Gastrocnemius medialis (tissue), 4 donors: ENCODE measurements at regions not wholly inside any gene's neighbourhood (a gene's known extent, or its start where the extent isn't known, plus 50 kb on each side); places are given as distances from the start of the nearest gene placed in this dataset.

ENCODE experiments used
- ATAC-seq, 2 donors: fragments of 150-250 bp; one replicate each; pipeline ENCODE4 v1.9.1; 2016
- DNase-seq, 2 donors: peaks; one replicate each; pipeline ENCODE4 v3.0.0-alpha.2; 2019
- H3K27ac ChIP-seq, 4 donors: fragments of 200-600 bp; sonication (generic); 1 replicate in 1 of 4; 2 replicates in 3 of 4; pipeline ENCODE4 v1.5.1; 2016 to 2018; ENCODE audit warnings: mild to moderate bottlenecking in 2 of 4, moderate library complexity in 1 of 4
- H3K27me3 ChIP-seq, 3 donors: fragments of 200-600 bp; sonication (generic) in 2 of 3; 1 replicate in 1 of 3; 2 replicates in 2 of 3; pipeline versions ENCODE4 v1.5.1 to v1.6.0; 2016 to 2019; ENCODE audit warnings: mild to moderate bottlenecking in 1 of 3, moderate library complexity in 1 of 3
- H3K36me3 ChIP-seq, 2 donors: fragments of 200-600 bp; sonication (generic) in 1 of 2; one replicate each; pipeline ENCODE4 v1.5.1; 2017 to 2018
- H3K4me1 ChIP-seq, 2 donors: fragments of 200-600 bp; sonication (generic) in 1 of 2; one replicate each; pipeline ENCODE4 v1.5.1; 2016 to 2017; ENCODE audit warnings: mild to moderate bottlenecking in 2 of 2
- H3K4me3 ChIP-seq, 4 donors: fragments of 200-600 bp; sonication (generic) in 3 of 4; 1 replicate in 1 of 4; 2 replicates in 3 of 4; pipeline ENCODE4 v1.5.1; 2016 to 2019; ENCODE audit warnings: mild to moderate bottlenecking in 2 of 4
- H3K9me3 ChIP-seq, 3 donors: fragments of 200-600 bp; sonication (generic) in 2 of 3; 1 replicate in 1 of 3; 2 replicates in 2 of 3; pipeline ENCODE4 v1.5.1; 2016 to 2019
- CTCF ChIP-seq, 5 experiments: fragments of 450-650 bp in 3 of 5; fragments of 200-600 bp in 2 of 5; sonication (generic) in 2 of 5; IDR thresholded peaks in 4 of 5; conservative IDR thresholded peaks in 1 of 5; 1 replicate in 4 of 5; 2 replicates in 1 of 5; pipeline ENCODE4 v1.5.1; 2016 to 2019; ENCODE audit warnings: antibody characterized with exemption in 5 of 5, mild to moderate bottlenecking in 3 of 5, moderate library complexity in 3 of 5
- POLR2A ChIP-seq, 2 donors: fragments of 450-650 bp; IDR thresholded peaks; one replicate each; pipeline ENCODE4 v1.6.1; 2017; ENCODE audit warnings: antibody characterized with exemption in 2 of 2, mild to moderate bottlenecking in 2 of 2, moderate library complexity in 2 of 2
- in situ Hi-C, 4 donors: fragments of 200-750 bp; cut with MboI; loops; one replicate each; pipeline versions ENCODE4 v1.15.0 to v1.8.0; 2017; ENCODE audit warnings: low sequenced_read_pairs in 4 of 4
- intact Hi-C: fragments of 100-400 bp; cut with DNase I; formaldehyde crosslinking; loops from one replicate; pipeline ENCODE4 v1.15.1; 2023; ENCODE audit warnings: low total_unique reads

- no peaks in the 10 kb centered on the region for H3K9me3 ChIP-seq
- DNase-seq (no peak), ATAC-seq (no peak)
- in situ Hi-C loops (no loop called here), intact Hi-C loops (no loop called here)
- H3K36me3 ChIP-seq = no peaks in the 10 kb centered on the region
- no peaks in the 10 kb centered on the region for H3K4me1 ChIP-seq
- no peak for TF ChIP-seq POLR2A (IDR thresholded peaks at IDR 0.05)
- no peak for TF ChIP-seq CTCF (IDR thresholded peaks at IDR 0.05 in 4 of 5, conservative IDR thresholded peaks at IDR 0.05 in 1 of 5)
- no peak overlapping the region for H3K27ac ChIP-seq
- H3K27me3 ChIP-seq = no peaks in the 10 kb centered on the region
- H3K4me3 ChIP-seq = no peak overlapping the region
Observed at GRCh38 chr6:19070520-19070919, 683.4 kb downstream of the RNF144B start.

GRCh38 chr6:19083801-19084200 is 696.7 kb downstream of the RNF144B start:
- in situ Hi-C loops = no loop called here
- ATAC-seq = no peak
- H3K36me3 ChIP-seq = no peaks in the 10 kb centered on the region
- no peaks in the 10 kb centered on the region for H3K9me3 ChIP-seq
- H3K4me1 ChIP-seq = no peaks in the 10 kb centered on the region
- intact Hi-C loops = no loop called here
- H3K4me3 ChIP-seq = no peak overlapping the region
- no peak overlapping the region for H3K27ac ChIP-seq
- no peaks in the 10 kb centered on the region for H3K27me3 ChIP-seq
- no peak for DNase-seq
- TF ChIP-seq CTCF (IDR thresholded peaks at IDR 0.05 in 4 of 5, conservative IDR thresholded peaks at IDR 0.05 in 1 of 5) (no peak), POLR2A (IDR thresholded peaks at IDR 0.05) (no peak)

- H3K27ac ChIP-seq = no peak overlapping the region
- no peaks in the 10 kb centered on the region for H3K9me3 ChIP-seq
- ATAC-seq (no peak), DNase-seq (no peak)
- H3K36me3 ChIP-seq = no peaks in the 10 kb centered on the region
- H3K27me3 ChIP-seq = no peaks in the 10 kb centered on the region
- H3K4me3 ChIP-seq = no peak overlapping the region
- H3K4me1 ChIP-seq = no peaks in the 10 kb centered on the region
- in situ Hi-C loops (no loop called here), intact Hi-C loops (no loop called here)
- TF ChIP-seq POLR2A (IDR thresholded peaks at IDR 0.05) (no peak), CTCF (IDR thresholded peaks at IDR 0.05 in 4 of 5, conservative IDR thresholded peaks at IDR 0.05 in 1 of 5) (no peak)
Observed at GRCh38 chr6:19086480-19086879, 699.3 kb downstream of the RNF144B start.

GRCh38 chr6:19087296-19087695 is 700.1 kb downstream of the RNF144B start:
- ATAC-seq (no peak), DNase-seq (no peak)
- no peak for TF ChIP-seq POLR2A (IDR thresholded peaks at IDR 0.05)
- TF ChIP-seq CTCF (IDR thresholded peaks at IDR 0.05 in 4 of 5, conservative IDR thresholded peaks at IDR 0.05 in 1 of 5) = no peak
- no peaks in the 10 kb centered on the region for H3K36me3 ChIP-seq
- H3K4me3 ChIP-seq = no peak overlapping the region
- H3K27me3 ChIP-seq = no peaks in the 10 kb centered on the region
- H3K9me3 ChIP-seq = no peaks in the 10 kb centered on the region
- in situ Hi-C loops = no loop called here
- H3K27ac ChIP-seq = no peak overlapping the region
- intact Hi-C loops = no loop called here
- no peaks in the 10 kb centered on the region for H3K4me1 ChIP-seq

- no peaks in the 10 kb centered on the region for H3K36me3 ChIP-seq
- H3K27me3 ChIP-seq = no peaks in the 10 kb centered on the region
- H3K9me3 ChIP-seq = no peaks in the 10 kb centered on the region
- H3K27ac ChIP-seq = no peak overlapping the region
- ATAC-seq (no peak), DNase-seq (no peak)
- in situ Hi-C loops = no loop called here
- TF ChIP-seq CTCF (IDR thresholded peaks at IDR 0.05 in 4 of 5, conservative IDR thresholded peaks at IDR 0.05 in 1 of 5) (no peak), POLR2A (IDR thresholded peaks at IDR 0.05) (no peak)
- H3K4me1 ChIP-seq = no peaks in the 10 kb centered on the region
- intact Hi-C loops = no loop called here
- no peak overlapping the region for H3K4me3 ChIP-seq
Observed at GRCh38 chr6:19087897-19088296, 700.7 kb downstream of the RNF144B start.
